GM19025 (cell line): ENCODE measurements at regions not wholly inside any gene's neighbourhood (a gene's known extent, or its start where the extent isn't known, plus 50 kb on each side); places are given as distances from the start of the nearest gene placed in this dataset.

Experiments used
- ATAC-seq: cut with Tn5 transposase; IDR thresholded peaks from one replicate; pipeline ENCODE4 v1.9.1; 2021; ENCODE audit warnings: mild to moderate bottlenecking, low read depth, moderate library complexity; ENCODE audit not compliant: unreplicated experiment

GRCh38 chr14:71680736-71681387 is 251.4 kb upstream of the RGS6 start:
- ATAC-seq: no peak

GRCh38 chr14:71682337-71682736 is 249.9 kb upstream of the RGS6 start:
- no peak for ATAC-seq

- ATAC-seq: no peak
Observed at GRCh38 chr14:71684323-71684722, 247.9 kb upstream of the RGS6 start.

DNA sequence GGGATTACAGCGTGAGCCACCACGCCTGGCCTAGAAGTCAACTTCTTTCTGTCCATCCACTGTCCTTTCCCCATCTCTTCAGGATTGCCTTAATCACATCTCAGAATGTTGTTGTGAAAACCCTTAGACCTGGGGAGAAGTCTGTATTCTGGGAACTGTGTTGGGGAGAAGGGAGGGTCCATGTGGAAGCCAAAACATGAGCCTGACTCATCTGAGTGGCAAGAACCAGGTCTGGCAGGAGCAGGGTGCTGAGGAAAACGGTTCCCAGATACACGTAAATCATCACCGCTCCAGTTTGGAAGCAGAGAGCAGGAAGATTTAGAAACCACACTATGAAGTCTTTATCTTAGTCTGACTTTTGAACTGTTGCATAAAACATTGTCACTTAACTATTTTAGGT is 245.6 kb upstream of the RGS6 start:
- no peak for ATAC-seq

DNA sequence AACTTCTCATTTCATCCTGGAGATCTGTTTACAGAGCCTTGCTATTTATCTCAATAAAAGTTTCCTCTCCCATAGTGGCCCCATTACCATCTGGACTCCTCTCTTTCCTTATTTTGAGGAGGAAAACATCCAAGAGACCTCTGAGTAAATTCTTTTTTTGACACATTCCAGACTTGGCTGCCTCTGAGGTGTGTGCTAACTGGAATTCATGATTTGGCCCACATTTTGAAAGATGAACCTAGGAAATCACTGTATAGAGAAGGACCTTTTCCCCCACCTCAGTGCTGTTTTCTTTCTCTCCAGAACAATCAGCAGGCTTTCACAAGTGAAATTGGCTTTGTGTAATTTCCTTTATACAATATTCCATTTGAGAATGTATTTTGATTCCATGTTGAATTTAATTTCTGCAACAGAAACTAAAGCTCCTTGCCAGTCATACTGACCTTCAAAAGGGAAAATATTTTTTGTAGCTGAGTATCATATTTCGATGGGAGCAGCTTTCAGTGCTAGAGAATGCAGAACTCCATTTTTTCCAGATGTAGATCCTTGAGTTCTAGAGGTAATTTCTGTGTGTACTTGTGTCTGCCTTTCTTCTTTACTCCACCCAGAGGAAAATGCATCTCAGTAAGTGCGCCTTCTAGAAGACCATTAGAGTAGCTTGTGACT is 244.9 kb upstream of the RGS6 start:
- no peak for ATAC-seq

GRCh38 chr14:71688576-71688975 is 243.7 kb upstream of the RGS6 start:
- no peak for ATAC-seq

DNA sequence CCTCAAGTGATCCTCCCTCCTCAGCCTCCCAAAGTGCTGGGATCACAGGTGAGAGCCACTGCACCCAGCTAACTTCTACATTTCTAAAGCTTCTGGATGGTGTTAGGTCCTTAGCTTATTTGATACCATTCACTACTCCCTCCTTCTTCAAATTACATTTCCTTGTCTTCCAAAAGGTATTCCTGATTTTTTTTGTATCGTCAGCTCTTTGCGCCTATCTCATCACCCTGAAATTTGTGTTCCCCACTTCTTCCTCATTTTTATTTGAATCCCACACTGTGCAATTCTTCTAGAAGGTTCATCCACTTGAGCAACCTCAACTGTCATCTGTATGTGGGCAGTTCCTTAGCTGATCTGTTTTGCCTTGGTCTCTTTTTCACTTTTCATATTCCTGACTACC is 241.8 kb upstream of the RGS6 start:
- ATAC-seq: no peak

DNA sequence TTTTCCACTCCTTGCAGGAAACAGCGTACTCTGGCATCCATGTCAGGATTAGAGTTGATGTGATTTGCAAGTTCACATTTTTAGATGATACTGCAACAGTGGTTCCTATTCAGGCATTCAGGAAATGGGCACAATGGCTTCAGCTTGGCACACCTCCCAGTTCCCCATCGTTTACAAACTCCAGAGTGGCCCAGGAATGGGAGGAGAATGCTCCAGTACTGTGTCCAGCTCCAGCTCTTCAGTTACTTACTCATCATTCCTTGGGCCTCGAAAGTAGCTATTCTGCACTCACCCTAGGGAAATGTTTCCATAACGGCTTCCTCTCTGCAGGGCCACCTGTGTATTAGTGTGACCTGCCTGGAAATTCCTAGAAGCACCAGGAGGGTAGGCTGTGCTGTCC is 239.7 kb upstream of the RGS6 start:
- ATAC-seq: no peak

DNA sequence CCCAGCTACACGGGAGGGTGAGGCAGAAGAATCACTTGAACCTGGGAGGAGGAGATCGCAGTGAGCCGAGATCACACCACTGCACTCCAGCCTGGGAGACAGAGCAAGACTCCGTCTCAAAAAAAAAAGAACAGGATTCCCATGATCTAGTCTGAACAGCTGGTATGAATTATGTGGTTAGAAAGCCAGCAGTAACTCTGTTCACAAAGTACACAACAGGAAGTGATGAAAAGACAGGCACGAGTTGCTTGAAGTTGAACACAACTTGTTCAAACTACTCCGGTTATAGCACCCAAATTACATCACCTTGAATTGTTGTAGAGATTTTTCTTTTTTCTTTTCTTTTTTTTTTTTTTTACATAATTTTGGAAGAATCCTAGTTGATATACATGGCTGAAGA is 238.8 kb upstream of the RGS6 start:
- no peak for ATAC-seq

- ATAC-seq: no peak
Observed at GRCh38 chr14:71694591-71695530, 237.4 kb upstream of the RGS6 start.

- ATAC-seq: no peak
Observed at GRCh38 chr14:71695611-71696350, 236.4 kb upstream of the RGS6 start.

- ATAC-seq: no peak
Observed at GRCh38 chr14:71698027-71698426, 234.2 kb upstream of the RGS6 start.

DNA sequence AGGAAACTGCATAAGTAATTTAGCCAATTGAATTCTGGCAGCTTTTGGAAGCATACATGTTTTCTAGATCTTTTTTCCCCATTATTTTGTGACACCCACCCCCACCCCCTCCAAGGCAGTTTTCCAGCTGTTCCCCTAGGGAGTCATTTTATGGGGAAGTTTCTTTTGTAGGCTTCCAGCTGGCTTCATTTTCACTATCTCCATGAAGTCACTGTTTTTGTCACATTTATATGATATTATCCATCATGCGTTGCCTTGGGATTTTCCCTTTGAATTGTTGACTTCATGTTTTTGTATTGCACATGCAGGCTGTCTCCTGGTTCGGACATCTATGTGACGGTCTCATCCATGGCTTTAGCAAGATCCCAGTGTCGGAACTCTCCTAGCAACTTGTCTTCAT is 233.6 kb upstream of the RGS6 start:
- no peak for ATAC-seq

- no peak for ATAC-seq
Observed at GRCh38 chr14:71701990-71702389, 230.2 kb upstream of the RGS6 start.

- ATAC-seq: no peak
Observed at GRCh38 chr14:71702786-71703185, 229.4 kb upstream of the RGS6 start.

DNA sequence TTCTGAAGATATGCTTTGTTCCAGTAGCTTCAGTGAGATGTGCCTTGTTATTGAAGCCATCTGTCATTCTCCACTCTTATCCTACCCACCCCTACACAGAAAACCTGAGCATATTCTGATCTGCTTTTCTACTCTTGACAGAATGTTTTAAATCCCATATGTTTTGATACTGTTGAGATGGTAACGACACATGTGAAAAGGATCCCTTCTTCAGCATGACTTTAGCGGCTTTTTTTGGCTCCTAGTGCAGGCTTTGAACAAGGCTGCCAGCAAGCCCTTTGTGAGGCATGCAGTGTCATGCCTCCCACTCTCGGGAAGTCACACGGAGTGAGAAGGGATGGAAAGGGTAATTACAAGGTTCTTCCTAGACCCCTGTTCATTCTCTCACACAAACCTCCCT is 228.8 kb upstream of the RGS6 start:
- no peak for ATAC-seq

DNA sequence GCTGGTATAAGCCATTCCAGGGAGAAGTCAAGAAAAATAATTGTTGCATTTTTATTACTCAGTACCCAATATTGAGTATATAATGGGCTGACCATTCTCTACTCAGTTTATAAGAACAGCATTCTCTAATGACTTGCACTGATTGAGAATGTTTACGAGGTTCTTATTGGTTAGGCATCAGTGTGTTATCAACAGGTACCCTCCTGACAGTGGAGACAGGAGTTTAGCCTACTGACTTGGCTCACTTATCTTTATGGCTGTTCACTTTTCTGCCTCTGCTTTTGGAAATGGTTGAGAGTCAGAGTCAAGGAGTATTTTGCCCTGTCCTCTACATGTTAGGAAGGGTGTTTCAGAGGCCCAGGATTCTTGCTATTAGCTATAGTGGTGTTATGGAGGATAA is 228.0 kb upstream of the RGS6 start:
- no peak for ATAC-seq

DNA sequence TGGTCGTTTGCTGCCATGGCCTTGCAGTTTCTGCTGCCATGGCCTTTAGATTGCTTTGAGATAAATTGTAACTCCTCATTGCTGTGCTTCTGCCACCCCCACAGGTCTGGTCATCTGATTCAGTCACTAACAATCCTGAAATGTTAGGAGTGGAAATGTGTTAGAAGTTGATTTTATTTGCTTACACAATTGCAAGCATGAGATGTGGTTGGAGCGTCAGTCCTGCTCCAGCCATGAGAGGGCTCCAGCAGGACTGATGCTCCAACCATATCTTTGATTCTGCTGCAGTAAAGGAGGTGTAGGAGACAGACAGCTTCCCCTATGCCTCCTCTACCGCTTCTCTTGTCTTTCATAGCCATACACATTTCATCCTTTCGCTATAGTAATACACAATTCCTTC is 226.8 kb upstream of the RGS6 start:
- ATAC-seq: no peak

- ATAC-seq: no peak
Observed at GRCh38 chr14:71709076-71709475, 223.2 kb upstream of the RGS6 start.

- ATAC-seq: no peak
Observed at GRCh38 chr14:71709987-71710386, 222.2 kb upstream of the RGS6 start.

- no peak for ATAC-seq
Observed at GRCh38 chr14:71711125-71711524, 221.1 kb upstream of the RGS6 start.
